DMS 273 treated with DMSO at 0.1 percent for 48 hours (cell line): ENCODE measurements at regions not wholly inside any gene's neighbourhood (a gene's known extent, or its start where the extent isn't known, plus 50 kb on each side); places are given as distances from the start of the nearest gene placed in this dataset.
"Not testable (repeated sequence)": the region's sequence is repeated elsewhere in the genome, so short reads cannot be mapped to it uniquely, and the experiment has no call there.

ENCODE experiments used
- DNase-seq: peaks from one replicate; lab custom pipeline; 2025; lab: John Stamatoyannopoulos, UW

GRCh38 chr16:49940464-49941224 is 84.4 kb upstream of the CNEP1R1 start:
- DNase-seq: no peak

- no peak for DNase-seq
Observed at GRCh38 chr16:49944221-49944620, 80.8 kb upstream of the CNEP1R1 start.

GRCh38 chr16:49947907-49948678 is 76.9 kb upstream of the CNEP1R1 start:
- no peak for DNase-seq

- no peak for DNase-seq
Observed at GRCh38 chr16:49951574-49952195, 73.3 kb upstream of the CNEP1R1 start.

GRCh38 chr16:49952386-49952785 is 72.6 kb upstream of the CNEP1R1 start:
- no peak for DNase-seq

- DNase-seq: no peak
Observed at GRCh38 chr16:49953090-49953489, 71.9 kb upstream of the CNEP1R1 start.

GRCh38 chr16:49955858-49956257 is 69.2 kb upstream of the CNEP1R1 start:
- DNase-seq: no peak

GRCh38 chr16:49956915-49957314 is 68.1 kb upstream of the CNEP1R1 start:
- DNase-seq: no peak

- DNase-seq: no peak
Observed at GRCh38 chr16:49958448-49958847, 66.6 kb upstream of the CNEP1R1 start.

GRCh38 chr16:49959552-49960277 is 65.3 kb upstream of the CNEP1R1 start:
- no peak for DNase-seq

- DNase-seq: no peak
Observed at GRCh38 chr16:49961089-49961488, 63.9 kb upstream of the CNEP1R1 start.

- not testable (repeated sequence) for DNase-seq
Observed at GRCh38 chr16:49962566-49962965, 62.5 kb upstream of the CNEP1R1 start.

GRCh38 chr16:49964316-49964715 is 60.7 kb upstream of the CNEP1R1 start:
- no peak for DNase-seq

GRCh38 chr16:49964973-49965372 is 60.1 kb upstream of the CNEP1R1 start:
- DNase-seq: no peak

GRCh38 chr16:49967012-49967559 is 57.9 kb upstream of the CNEP1R1 start:
- no peak for DNase-seq

GRCh38 chr16:49969091-49970030 is 55.7 kb upstream of the CNEP1R1 start:
- no peak for DNase-seq

GRCh38 chr16:49970797-49971431 is 54.1 kb upstream of the CNEP1R1 start:
- no peak for DNase-seq

GRCh38 chr16:49972280-49972679 is 52.7 kb upstream of the CNEP1R1 start:
- DNase-seq: no peak

GRCh38 chr16:49972961-49973360 is 52.1 kb upstream of the CNEP1R1 start:
- no peak for DNase-seq
